Thoracic aorta (tissue), 2 donors: ENCODE measurements at regions not wholly inside any gene's neighbourhood (a gene's known extent, or its start where the extent isn't known, plus 50 kb on each side); places are given as distances from the start of the nearest gene placed in this dataset.

Source experiments
- ATAC-seq: fragments of 150-250 bp; one replicate; pipeline ENCODE4 v1.8.0; 2017; ENCODE audit warnings: low read depth; ENCODE audit not compliant: insufficient number of reproducible peaks, low FRiP score
- DNase-seq: peaks from one replicate; pipeline ENCODE4 v3.0.0-alpha.2; 2020; ENCODE audit warnings: low spot score
- H3K27ac ChIP-seq, 2 donors: fragments of 200-600 bp; sonication (generic); 1 replicate in 1 of 2; 2 replicates in 1 of 2; pipeline ENCODE4 v1.5.1; 2016; ENCODE audit warnings: mild to moderate bottlenecking in 2 of 2, moderate library complexity in 2 of 2
- H3K27me3 ChIP-seq: fragments of 200-600 bp; sonication (generic); replicated peaks from 2 replicates; pipeline ENCODE4 v1.6.0; 2016; ENCODE audit warnings: mild to moderate bottlenecking; ENCODE audit not compliant: insufficient read depth
- H3K36me3 ChIP-seq: fragments of 200-600 bp; sonication (generic); one replicate; pipeline ENCODE4 v1.5.1; 2016
- H3K4me1 ChIP-seq, 2 donors: fragments of 200-600 bp; sonication (generic); 1 replicate in 1 of 2; 2 replicates in 1 of 2; pipeline versions ENCODE4 v1.5.1 to v1.6.0; 2016; ENCODE audit warnings: low read depth in 2 of 2, mild to moderate bottlenecking in 1 of 2; ENCODE audit not compliant: control insufficient read depth in 1 of 2
- H3K4me3 ChIP-seq: fragments of 200-600 bp; sonication (generic); 2 replicates; pipeline ENCODE4 v1.5.1; 2016; ENCODE audit warnings: mild to moderate bottlenecking
- H3K9me3 ChIP-seq: fragments of 200-600 bp; sonication (generic); 2 replicates; pipeline ENCODE4 v1.5.1; 2016
- TF ChIP-seq, protein P1 (sequence below): fragments of 200-600 bp; sonication (generic); IDR thresholded peaks from one replicate; pipeline ENCODE4 v1.5.1; 2019; ENCODE audit warnings: antibody characterized with exemption

DNA sequence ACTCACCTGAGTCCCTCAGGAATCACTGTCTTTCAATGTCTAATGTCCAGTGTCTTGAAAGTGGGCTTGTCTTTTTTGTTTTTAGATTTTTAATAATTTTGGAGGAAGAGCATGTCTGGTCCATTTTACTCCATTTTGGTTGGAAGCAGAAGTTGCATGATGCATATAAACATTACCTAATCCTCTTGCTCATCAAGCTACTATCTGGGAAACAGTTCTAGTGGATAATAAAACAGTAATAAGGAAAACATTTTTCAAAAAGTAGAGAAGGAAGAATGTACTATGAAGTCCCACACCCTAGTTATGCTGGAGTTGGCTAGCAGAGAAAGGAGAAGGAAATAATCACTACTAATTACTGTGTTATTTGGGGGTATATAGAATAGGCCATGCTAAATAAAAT lies 263.7 kb downstream of the ETAA1 start:
- Histone ChIP-seq H3K4me3 (no peak overlapping the region), H3K36me3 (no peaks in the 10 kb centered on the region), H3K27ac (peak overlapping the region in 1 of 2 donors; percentile 58), H3K27me3 (no peaks in the 10 kb centered on the region), H3K9me3 (no peaks in the 10 kb centered on the region), H3K4me1 (peaks cover 12 to 32% of the 10 kb centered on the region in 2 donors)
- no peak for ATAC-seq
- no peak for DNase-seq
- TF ChIP-seq, protein P1, sequence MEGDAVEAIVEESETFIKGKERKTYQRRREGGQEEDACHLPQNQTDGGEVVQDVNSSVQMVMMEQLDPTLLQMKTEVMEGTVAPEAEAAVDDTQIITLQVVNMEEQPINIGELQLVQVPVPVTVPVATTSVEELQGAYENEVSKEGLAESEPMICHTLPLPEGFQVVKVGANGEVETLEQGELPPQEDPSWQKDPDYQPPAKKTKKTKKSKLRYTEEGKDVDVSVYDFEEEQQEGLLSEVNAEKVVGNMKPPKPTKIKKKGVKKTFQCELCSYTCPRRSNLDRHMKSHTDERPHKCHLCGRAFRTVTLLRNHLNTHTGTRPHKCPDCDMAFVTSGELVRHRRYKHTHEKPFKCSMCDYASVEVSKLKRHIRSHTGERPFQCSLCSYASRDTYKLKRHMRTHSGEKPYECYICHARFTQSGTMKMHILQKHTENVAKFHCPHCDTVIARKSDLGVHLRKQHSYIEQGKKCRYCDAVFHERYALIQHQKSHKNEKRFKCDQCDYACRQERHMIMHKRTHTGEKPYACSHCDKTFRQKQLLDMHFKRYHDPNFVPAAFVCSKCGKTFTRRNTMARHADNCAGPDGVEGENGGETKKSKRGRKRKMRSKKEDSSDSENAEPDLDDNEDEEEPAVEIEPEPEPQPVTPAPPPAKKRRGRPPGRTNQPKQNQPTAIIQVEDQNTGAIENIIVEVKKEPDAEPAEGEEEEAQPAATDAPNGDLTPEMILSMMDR: no peak

DNA sequence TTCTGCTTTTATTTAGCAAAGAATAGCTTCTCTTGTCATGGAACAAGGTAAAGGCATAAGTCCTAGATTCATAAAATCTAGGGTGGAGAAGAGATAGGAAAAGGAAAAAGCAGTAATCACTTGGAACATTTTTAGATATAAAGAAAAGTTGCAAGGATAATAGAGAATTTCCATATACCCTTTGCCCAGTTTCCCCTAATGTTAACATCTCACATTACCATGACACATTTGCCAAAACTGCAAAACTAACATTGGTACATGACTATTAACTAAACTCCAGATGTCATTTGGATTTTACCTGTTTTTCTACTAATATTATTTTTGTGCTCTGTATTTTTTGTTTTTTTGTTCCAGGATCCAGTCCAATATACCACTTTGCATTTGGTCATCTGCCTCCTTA lies 265.1 kb downstream of the ETAA1 start:
- Histone ChIP-seq H3K27ac (no peak overlapping the region), H3K36me3 (no peaks in the 10 kb centered on the region), H3K4me1 (peaks cover 21 to 44% of the 10 kb centered on the region in 2 donors), H3K4me3 (no peak overlapping the region), H3K27me3 (no peaks in the 10 kb centered on the region), H3K9me3 (no peaks in the 10 kb centered on the region)
- ATAC-seq: no peak
- DNase-seq: no peak
- TF ChIP-seq, protein P1: no peak

DNA sequence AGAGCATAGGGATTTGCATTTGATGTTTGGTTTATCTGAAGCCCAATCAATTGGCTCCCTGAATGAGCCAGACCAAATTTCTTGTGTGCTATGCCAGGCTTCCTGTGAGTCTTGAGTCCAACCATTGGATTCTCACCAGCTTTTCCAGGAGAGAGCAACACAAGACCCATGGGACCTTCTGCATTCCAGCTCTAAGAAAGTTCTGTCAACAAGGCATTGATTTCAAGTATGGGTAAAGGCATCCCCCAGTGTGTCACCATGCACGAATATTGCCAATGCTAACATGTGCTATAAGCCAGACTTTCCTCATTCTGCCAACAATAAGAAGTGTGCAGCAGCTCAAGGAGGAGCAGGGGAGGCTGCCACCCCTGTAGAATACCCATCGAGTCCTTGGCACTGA lies 266.6 kb downstream of the ETAA1 start:
- TF ChIP-seq, protein P1: no peak
- peaks cover 28 to 51% of the 10 kb centered on the region in 2 donors for H3K4me1 ChIP-seq
- H3K36me3 ChIP-seq: no peaks in the 10 kb centered on the region
- no peaks in the 10 kb centered on the region for H3K9me3 ChIP-seq
- H3K4me3 ChIP-seq: no peak overlapping the region
- H3K27me3 ChIP-seq: no peaks in the 10 kb centered on the region
- H3K27ac ChIP-seq: peak overlapping the region; percentile 11 to 31
- ATAC-seq (no peak), DNase-seq (no peak)

DNA sequence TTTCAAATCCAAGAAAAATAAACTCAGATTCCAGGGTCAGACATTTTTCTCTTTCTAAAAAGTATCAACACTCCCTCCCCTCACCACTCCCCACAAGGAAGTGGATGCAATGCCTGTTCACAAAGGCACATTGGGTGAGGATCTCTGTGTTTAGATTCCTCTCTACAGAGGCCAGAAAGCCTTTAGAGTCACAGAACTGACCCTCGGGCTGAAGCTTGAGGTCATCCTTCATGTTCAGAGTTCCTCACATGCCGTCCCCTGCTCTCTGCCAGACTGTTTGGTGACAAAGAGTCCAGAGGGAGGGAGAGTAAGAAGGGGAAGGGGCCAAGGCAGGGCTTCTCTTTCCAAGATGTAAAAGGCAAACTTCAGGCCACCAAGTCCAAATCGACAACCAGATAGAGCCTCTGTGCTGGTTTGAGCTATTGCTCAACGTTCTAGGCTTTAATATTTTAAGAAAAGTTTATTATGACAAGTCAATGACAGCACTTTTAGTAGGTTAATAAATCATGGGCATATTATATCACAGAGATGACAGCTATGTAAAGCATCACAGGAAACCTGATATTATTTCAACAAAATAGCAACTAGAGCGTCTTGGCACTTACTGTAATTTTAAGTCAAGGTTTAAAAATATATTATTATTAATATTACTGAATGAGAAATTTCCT lies 269.4 kb downstream of the ETAA1 start:
- no peaks in the 10 kb centered on the region for H3K27me3 ChIP-seq
- peak; percentile 23 for ATAC-seq
- H3K4me1 ChIP-seq: peaks cover 28 to 43% of the 10 kb centered on the region in 2 donors
- no peaks in the 10 kb centered on the region for H3K9me3 ChIP-seq
- peak overlapping the region; percentile 14 for H3K4me3 ChIP-seq
- DNase-seq: no peak
- no peaks in the 10 kb centered on the region for H3K36me3 ChIP-seq
- TF ChIP-seq, protein P1: no peak
- peak overlapping the region; percentile 51 to 77 for H3K27ac ChIP-seq

DNA sequence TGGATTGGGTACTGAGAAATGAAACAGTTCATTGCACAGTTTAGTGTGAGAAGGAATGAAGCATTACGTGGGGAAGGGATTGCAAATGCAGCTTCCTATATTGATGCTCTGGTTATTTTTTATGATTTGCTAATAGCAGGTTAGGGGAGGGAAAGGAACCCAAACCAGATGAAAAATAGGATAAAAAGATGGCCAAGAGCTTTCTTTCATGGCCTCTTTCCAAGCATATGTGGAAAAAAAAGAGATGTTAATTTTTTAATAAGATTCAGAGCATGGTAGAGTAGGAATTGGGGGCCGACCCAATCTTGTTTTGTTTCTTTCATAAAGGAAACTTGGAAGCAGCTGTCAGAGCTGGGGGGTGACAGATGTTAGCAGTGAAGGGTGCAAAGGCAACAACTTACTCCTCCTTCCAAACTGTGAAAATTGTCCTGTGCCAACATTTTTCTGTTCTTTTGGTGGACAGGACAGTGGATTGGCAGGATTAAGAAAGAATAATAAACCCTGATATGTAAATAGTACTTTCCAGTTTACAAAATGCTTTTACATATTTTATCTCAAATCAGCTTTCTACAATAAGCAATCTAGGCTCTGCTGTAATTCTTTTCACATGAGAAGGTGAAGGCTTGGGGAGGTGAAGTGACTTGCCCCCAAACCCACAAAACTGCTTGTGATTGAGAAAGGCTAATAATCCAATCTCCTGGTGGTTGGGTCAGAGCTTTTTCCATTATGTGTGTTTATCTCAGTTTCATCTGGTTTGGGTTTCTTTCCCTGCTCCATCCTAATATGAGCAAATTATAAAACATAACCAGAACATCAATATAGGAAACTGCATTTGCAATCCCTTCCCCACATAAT lies 270.1 kb downstream of the ETAA1 start:
- H3K27ac ChIP-seq: peak overlapping the region in 1 of 2 donors; percentile 1
- DNase-seq (no peak), ATAC-seq (no peak)
- peaks cover 28 to 43% of the 10 kb centered on the region in 2 donors for H3K4me1 ChIP-seq
- H3K9me3 ChIP-seq: no peaks in the 10 kb centered on the region
- TF ChIP-seq, protein P1: no peak
- no peaks in the 10 kb centered on the region for H3K27me3 ChIP-seq
- no peak overlapping the region for H3K4me3 ChIP-seq
- H3K36me3 ChIP-seq: no peaks in the 10 kb centered on the region
